Astrocyte of the spinal cord (primary cell): ENCODE measurements at regions not wholly inside any gene's neighbourhood (a gene's known extent, or its start where the extent isn't known, plus 50 kb on each side); places are given as distances from the start of the nearest gene placed in this dataset.

Experiments used
- DNase-seq: peaks from one replicate; pipeline ENCODE4 v3.0.0; 2011; ENCODE audit warnings: low read depth, low spot score
- H3K4me3 ChIP-seq: 2 replicates; pipeline ENCODE4 v1.5.1; 2011; ENCODE audit warnings: low read depth, mild to moderate bottlenecking, low read length, moderate library complexity
- CTCF ChIP-seq: IDR thresholded peaks from 2 replicates; pipeline ENCODE4 v1.5.1; 2012; ENCODE audit warnings: low read depth, mild to moderate bottlenecking, low read length, inconsistent platforms
- in situ Hi-C: cut with HindIII; loops from 2 replicates; pipeline ENCODE4 v1.10.0; 2017; ENCODE audit warnings: low sequenced_read_pairs

- no peak for DNase-seq
- no peak for TF ChIP-seq CTCF
- no peak overlapping the region for H3K4me3 ChIP-seq
- in situ Hi-C loops = no loop called here
Observed at GRCh38 chr7:47678641-47679380, 96.9 kb upstream of the TNS3 start.

DNA sequence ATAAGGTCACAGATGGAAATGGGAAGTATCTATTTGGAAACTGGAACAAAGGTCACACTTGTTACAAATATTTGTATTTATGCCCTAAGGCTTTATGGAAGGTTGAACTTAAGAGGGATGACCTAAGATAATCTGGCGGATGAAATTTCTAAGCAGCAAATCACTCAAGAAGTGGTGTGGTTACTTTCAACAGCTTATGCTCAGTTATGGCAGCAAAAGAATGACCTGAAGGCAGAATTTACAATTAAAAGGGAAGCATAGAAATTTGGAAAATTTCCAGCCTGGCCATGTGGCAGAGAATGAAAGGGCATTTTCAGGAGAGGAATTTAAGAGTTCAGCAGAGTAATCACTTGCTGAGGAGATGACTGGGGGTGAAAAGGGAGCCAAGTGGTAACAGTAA lies 95.8 kb upstream of the TNS3 start:
- in situ Hi-C loops = no loop called here
- no peak for DNase-seq
- no peak for TF ChIP-seq CTCF
- no peak overlapping the region for H3K4me3 ChIP-seq

- no peak for TF ChIP-seq CTCF
- no peak overlapping the region for H3K4me3 ChIP-seq
- in situ Hi-C loops = no loop called here
- no peak for DNase-seq
Observed at GRCh38 chr7:47677093-47677492, 95.2 kb upstream of the TNS3 start.

DNA sequence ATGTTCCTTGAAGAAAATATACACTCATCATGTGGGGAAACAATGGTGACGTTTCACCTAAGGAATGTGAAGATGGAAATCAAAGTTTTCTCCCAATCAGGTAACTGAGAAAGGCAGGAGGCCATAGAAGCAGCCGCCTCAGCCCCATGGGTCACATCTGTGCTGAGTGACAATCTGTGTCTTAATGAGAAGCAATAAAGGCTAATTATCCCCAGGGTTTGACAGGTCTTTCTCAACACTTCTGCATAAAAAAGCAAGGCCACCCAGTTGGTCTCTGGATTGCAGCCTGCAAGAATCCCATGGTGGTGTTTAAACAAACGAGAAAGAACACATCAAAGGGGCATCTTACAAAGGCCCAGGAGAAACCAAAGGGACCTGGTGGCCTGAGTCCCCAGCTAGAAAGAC lies 91.1 kb upstream of the TNS3 start:
- no peak overlapping the region for H3K4me3 ChIP-seq
- no peak for DNase-seq
- no peak for TF ChIP-seq CTCF
- in situ Hi-C loops = no loop called here

DNA sequence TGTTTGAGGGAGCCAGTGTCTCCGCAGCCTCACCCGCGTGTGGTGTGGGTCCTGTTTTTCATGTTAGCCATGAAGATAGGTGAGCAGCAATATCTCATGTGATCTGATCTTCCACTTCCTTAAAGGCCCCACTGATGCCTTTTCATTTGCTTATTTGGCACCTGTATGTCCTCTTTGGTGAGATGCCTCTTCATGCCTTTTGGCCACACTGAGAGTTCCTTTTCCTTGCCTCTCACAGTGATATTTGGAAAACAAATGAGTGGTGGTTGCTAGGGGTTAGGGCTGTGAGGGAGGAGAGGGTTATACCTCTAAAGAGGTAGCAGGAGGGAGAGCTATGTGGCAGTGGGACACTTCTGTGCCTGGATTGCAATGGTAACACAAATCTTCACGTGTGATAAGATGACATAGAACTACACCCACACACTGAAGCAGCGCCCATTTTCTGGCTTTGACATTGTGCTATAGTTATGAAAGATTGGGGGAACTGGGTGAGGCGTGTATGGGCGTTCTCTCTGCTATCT lies 90.4 kb upstream of the TNS3 start:
- no peak for DNase-seq
- in situ Hi-C loops = no loop called here
- TF ChIP-seq CTCF = no peak
- H3K4me3 ChIP-seq = no peak overlapping the region

- in situ Hi-C loops = no loop called here
- TF ChIP-seq CTCF = no peak
- no peak overlapping the region for H3K4me3 ChIP-seq
- DNase-seq = no peak
Observed at GRCh38 chr7:47671358-47671757, 89.4 kb upstream of the TNS3 start.
